CD14-positive monocyte (primary cell): ENCODE measurements at regions not wholly inside any gene's neighbourhood (a gene's known extent, or its start where the extent isn't known, plus 50 kb on each side); places are given as distances from the start of the nearest gene placed in this dataset.
A peak's percentile ranks its signal among the peaks of the same experiment; 100 is the strongest.

Source experiments
- DNase-seq, 3 donors: peaks; one replicate each; pipeline ENCODE4 v3.0.0-alpha.2; 2011 to 2022
- H2AFZ ChIP-seq: 2 replicates; pipeline ENCODE4 v1.6.0; 2012; ENCODE audit warnings: mild to moderate bottlenecking, low read depth, low read length, inconsistent platforms; ENCODE audit not compliant: insufficient read depth, poor library complexity, severe bottlenecking
- H3K27ac ChIP-seq, 2 donors: 1 replicate in 1 of 2; 2 replicates in 1 of 2; pipeline ENCODE4 v1.5.1; 2012 to 2013; ENCODE audit warnings: low read length in 2 of 2, control low read depth in 1 of 2, inconsistent platforms in 1 of 2, low read depth in 1 of 2, mild to moderate bottlenecking in 1 of 2
- H3K27me3 ChIP-seq, 2 donors: one replicate each; pipeline versions ENCODE4 v1.6.0 to v1.6.1; 2011 to 2013; ENCODE audit warnings: low read length in 2 of 2; ENCODE audit not compliant: control insufficient read depth in 2 of 2, insufficient read depth in 2 of 2
- H3K36me3 ChIP-seq, 2 donors: replicated peaks in 1 of 2; 1 replicate in 1 of 2; 2 replicates in 1 of 2; pipeline versions ENCODE4 v1.5.1 to v1.6.1; 2012 to 2013; ENCODE audit warnings: low read length in 2 of 2, control low read depth in 1 of 2, inconsistent platforms in 1 of 2, mild to moderate bottlenecking in 1 of 2; ENCODE audit not compliant: insufficient read depth in 2 of 2, control insufficient read depth in 1 of 2
- H3K4me1 ChIP-seq, 2 donors: 1 replicate in 1 of 2; 2 replicates in 1 of 2; pipeline versions ENCODE4 v1.5.1 to v1.6.1; 2012 to 2013; ENCODE audit warnings: low read length in 2 of 2, control low read depth in 1 of 2, inconsistent platforms in 1 of 2, mild to moderate bottlenecking in 1 of 2, moderate library complexity in 1 of 2; ENCODE audit not compliant: insufficient read depth in 2 of 2, control insufficient read depth in 1 of 2
- H3K4me2 ChIP-seq: replicated peaks from 2 replicates; pipeline ENCODE3; 2012; ENCODE audit warnings: low read length, moderate library complexity, mild to moderate bottlenecking; ENCODE audit not compliant: poor library complexity, severe bottlenecking; ENCODE audit errors: extremely low read depth
- H3K4me3 ChIP-seq, 3 experiments: fragments of 200-600 bp in 1 of 3; sonication (generic) in 1 of 3; replicated peaks in 1 of 3; 1 replicate in 2 of 3; 2 replicates in 1 of 3; pipeline ENCODE4 v1.5.1; 2011 to 2013; ENCODE audit warnings: low read length in 3 of 3, mild to moderate bottlenecking in 3 of 3, control low read depth in 2 of 3, low read depth in 2 of 3, inconsistent platforms in 1 of 3, moderate library complexity in 1 of 3
- H3K79me2 ChIP-seq: 2 replicates; pipeline ENCODE4 v1.6.0; 2012; ENCODE audit warnings: mild to moderate bottlenecking, control low read depth, inconsistent platforms, low read length, moderate library complexity; ENCODE audit not compliant: insufficient read depth
- H3K9ac ChIP-seq: 2 replicates; pipeline ENCODE4 v1.6.0; 2017; ENCODE audit warnings: low read length, mild to moderate bottlenecking; ENCODE audit not compliant: insufficient read depth, poor library complexity, severe bottlenecking
- H3K9me3 ChIP-seq, 2 donors: replicated peaks in 1 of 2; 1 replicate in 1 of 2; 2 replicates in 1 of 2; pipeline versions ENCODE4 v1.5.1 to v1.6.1; 2012 to 2013; ENCODE audit warnings: low read length in 2 of 2, control low read depth in 1 of 2; ENCODE audit not compliant: control insufficient read depth in 1 of 2, insufficient read depth in 1 of 2
- H4K20me1 ChIP-seq: 2 replicates; pipeline ENCODE4 v1.6.0; 2012; ENCODE audit warnings: mild to moderate bottlenecking, low read length, control low read depth, moderate library complexity; ENCODE audit not compliant: insufficient read depth
- H3K27ac Mint-ChIP-seq, 7 donors: one replicate each; pipeline ENCODE4 v1.8.0; 2020; ENCODE audit warnings: mild to moderate bottlenecking in 7 of 7, mixed read lengths in 7 of 7, moderate library complexity in 6 of 7, inconsistent platforms in 2 of 7
- H3K27me3 Mint-ChIP-seq, 3 donors: one replicate each; pipeline ENCODE4 v1.8.0; 2021 to 2022; ENCODE audit warnings: low read depth in 3 of 3, mild to moderate bottlenecking in 3 of 3, mixed read lengths in 3 of 3, moderate library complexity in 3 of 3, inconsistent platforms in 1 of 3
- H3K36me3 Mint-ChIP-seq, 2 donors: one replicate each; pipeline ENCODE4 v1.8.0; 2020; ENCODE audit warnings: mixed read lengths in 2 of 2, inconsistent platforms in 1 of 2, mild to moderate bottlenecking in 1 of 2
- H3K4me1 Mint-ChIP-seq: one replicate; pipeline ENCODE4 v1.8.0; 2020; ENCODE audit warnings: mild to moderate bottlenecking, mixed read lengths
- H3K4me3 Mint-ChIP-seq, 2 donors: one replicate each; pipeline ENCODE4 v1.8.0; 2020; ENCODE audit warnings: mild to moderate bottlenecking in 2 of 2, mixed read lengths in 2 of 2, moderate library complexity in 1 of 2
- H3K9me3 Mint-ChIP-seq, 7 donors: one replicate each; pipeline ENCODE4 v1.8.0; 2020 to 2022; ENCODE audit warnings: mixed read lengths in 7 of 7, mild to moderate bottlenecking in 6 of 7, moderate library complexity in 6 of 7, inconsistent platforms in 2 of 7
- WGBS: methylation state at CpG from one replicate; pipeline ENCODE4 v1.1.5; 2013; ENCODE audit warnings: missing lambda C conversion rate; ENCODE audit not compliant: insufficient coverage; 5-methylcytosine and 5-hydroxymethylcytosine counted together
- intact Hi-C, 2 donors: fragments of 100-400 bp; cut with micrococcal nuclease; formaldehyde crosslinking; loops; one replicate each; pipeline versions ENCODE4 v1.15.0 to v1.15.1; 2023
- TF ChIP-seq, protein P1 (sequence below): fragments of 200-600 bp; IDR thresholded peaks from one replicate; pipeline ENCODE4 v1.8.0; 2022; ENCODE audit warnings: antibody characterized with exemption, mild to moderate bottlenecking

GRCh38 chr6:16827627-16828026, 66.4 kb upstream of the ATXN1 start:
- intact Hi-C loops, result no loop called here
- no peak overlapping the region for H3K4me2 ChIP-seq
- no CpG with 5 or more reads among the region's 2 CpGs for WGBS
- Mint-ChIP-seq H3K27ac (no peak overlapping the region), H3K9me3 (no peaks in the 10 kb centered on the region), H3K4me1 (peaks cover 44% of the 10 kb centered on the region), H3K4me3 (no peak overlapping the region), H3K36me3 (no peaks in the 10 kb centered on the region), H3K27me3 (peaks cover 2 to 7% (median 7%) of the 10 kb centered on the region in 3 donors)
- no peak for DNase-seq
- no peak overlapping the region for H3K9ac ChIP-seq
- H3K4me1 ChIP-seq, result peaks cover 45 to 63% of the 10 kb centered on the region in 2 donors
- no peaks in the 10 kb centered on the region for H3K36me3 ChIP-seq
- H2AFZ ChIP-seq, result no peak overlapping the region
- TF ChIP-seq, protein P1, sequence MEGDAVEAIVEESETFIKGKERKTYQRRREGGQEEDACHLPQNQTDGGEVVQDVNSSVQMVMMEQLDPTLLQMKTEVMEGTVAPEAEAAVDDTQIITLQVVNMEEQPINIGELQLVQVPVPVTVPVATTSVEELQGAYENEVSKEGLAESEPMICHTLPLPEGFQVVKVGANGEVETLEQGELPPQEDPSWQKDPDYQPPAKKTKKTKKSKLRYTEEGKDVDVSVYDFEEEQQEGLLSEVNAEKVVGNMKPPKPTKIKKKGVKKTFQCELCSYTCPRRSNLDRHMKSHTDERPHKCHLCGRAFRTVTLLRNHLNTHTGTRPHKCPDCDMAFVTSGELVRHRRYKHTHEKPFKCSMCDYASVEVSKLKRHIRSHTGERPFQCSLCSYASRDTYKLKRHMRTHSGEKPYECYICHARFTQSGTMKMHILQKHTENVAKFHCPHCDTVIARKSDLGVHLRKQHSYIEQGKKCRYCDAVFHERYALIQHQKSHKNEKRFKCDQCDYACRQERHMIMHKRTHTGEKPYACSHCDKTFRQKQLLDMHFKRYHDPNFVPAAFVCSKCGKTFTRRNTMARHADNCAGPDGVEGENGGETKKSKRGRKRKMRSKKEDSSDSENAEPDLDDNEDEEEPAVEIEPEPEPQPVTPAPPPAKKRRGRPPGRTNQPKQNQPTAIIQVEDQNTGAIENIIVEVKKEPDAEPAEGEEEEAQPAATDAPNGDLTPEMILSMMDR, result no peak
- H3K27me3 ChIP-seq, result peaks cover 0 to 3% of the 10 kb centered on the region in 2 donors
- no peak overlapping the region for H3K4me3 ChIP-seq
- H4K20me1 ChIP-seq, result no peaks in the 10 kb centered on the region
- H3K79me2 ChIP-seq, result no peaks in the 10 kb centered on the region
- H3K27ac ChIP-seq, result no peak overlapping the region
- H3K9me3 ChIP-seq, result no peaks in the 10 kb centered on the region

DNA sequence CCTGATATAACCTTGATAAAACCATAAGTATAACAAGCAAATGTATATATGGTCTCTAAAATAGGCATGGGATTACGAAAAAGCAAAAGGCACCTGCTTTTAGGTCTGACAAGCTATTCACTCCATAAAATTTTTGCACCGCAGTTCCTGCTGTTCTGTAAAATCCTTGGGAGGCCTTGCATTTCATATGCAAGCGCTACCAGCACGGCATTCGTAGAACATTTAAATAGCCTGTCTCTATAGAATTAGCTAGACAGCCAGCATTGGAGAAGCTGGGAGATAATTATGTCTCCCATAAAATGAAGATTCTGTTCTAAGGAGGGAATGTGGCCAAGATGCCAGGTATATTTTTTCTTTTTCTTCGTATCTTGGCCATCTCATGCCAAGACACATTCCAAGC, 64.5 kb upstream of the ATXN1 start:
- TF ChIP-seq, protein P1, result no peak
- Histone ChIP-seq H3K4me2 (no peak overlapping the region), H3K9me3 (no peaks in the 10 kb centered on the region), H3K4me3 (no peak overlapping the region), H4K20me1 (no peaks in the 10 kb centered on the region), H2AFZ (no peak overlapping the region), H3K27ac (peak overlapping the region in 1 of 2 donors; percentile 76), H3K9ac (no peak overlapping the region), H3K79me2 (no peaks in the 10 kb centered on the region), H3K36me3 (no peaks in the 10 kb centered on the region), H3K27me3 (peaks cover 0 to 3% of the 10 kb centered on the region in 2 donors), H3K4me1 (peaks cover 31 to 45% of the 10 kb centered on the region in 2 donors)
- peak overlapping the region in 1 of 7 donors; percentile 95 for H3K27ac Mint-ChIP-seq
- no peak for DNase-seq
- WGBS, result no CpG with 5 or more reads among the region's 6 CpGs
- H3K9me3 Mint-ChIP-seq, result no peaks in the 10 kb centered on the region
- intact Hi-C loops, result no loop called here
- peaks cover 2 to 12% (median 7%) of the 10 kb centered on the region in 3 donors for H3K27me3 Mint-ChIP-seq
- no peaks in the 10 kb centered on the region for H3K36me3 Mint-ChIP-seq
- H3K4me3 Mint-ChIP-seq, result no peak overlapping the region
- H3K4me1 Mint-ChIP-seq, result peaks cover 27% of the 10 kb centered on the region
